ENCODE measurements at regions not wholly inside any gene's neighbourhood (a gene's known extent, or its start where the extent isn't known, plus 50 kb on each side); places are given as distances from the start of the nearest gene placed in this dataset.
"Not testable (repeated sequence)": the region's sequence is repeated elsewhere in the genome, so short reads cannot be mapped to it uniquely, and the experiment has no call there.

DNA sequence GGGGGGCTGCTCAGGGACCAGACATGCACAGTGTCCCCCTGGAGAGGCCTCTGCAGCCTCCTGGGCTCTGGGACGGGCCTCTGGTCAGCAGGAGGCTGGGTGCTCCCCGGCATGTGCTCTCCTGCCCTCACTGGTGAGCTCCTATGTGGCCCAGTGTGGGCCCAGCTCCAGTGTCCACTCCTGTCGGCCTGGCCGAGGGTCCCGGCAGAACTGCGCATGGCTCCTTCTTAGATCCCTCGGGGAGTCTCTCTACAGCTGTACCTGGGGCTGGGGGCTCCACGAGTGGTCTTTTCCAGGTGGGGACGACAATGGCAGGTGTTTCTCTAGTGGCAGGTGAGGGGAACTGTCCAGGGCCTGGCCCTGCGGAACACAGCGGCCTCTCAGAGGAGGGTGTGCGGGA lies 367.3 kb downstream of the TMEM121 start:
- not testable (repeated sequence) for FAIRE-seq

DNA sequence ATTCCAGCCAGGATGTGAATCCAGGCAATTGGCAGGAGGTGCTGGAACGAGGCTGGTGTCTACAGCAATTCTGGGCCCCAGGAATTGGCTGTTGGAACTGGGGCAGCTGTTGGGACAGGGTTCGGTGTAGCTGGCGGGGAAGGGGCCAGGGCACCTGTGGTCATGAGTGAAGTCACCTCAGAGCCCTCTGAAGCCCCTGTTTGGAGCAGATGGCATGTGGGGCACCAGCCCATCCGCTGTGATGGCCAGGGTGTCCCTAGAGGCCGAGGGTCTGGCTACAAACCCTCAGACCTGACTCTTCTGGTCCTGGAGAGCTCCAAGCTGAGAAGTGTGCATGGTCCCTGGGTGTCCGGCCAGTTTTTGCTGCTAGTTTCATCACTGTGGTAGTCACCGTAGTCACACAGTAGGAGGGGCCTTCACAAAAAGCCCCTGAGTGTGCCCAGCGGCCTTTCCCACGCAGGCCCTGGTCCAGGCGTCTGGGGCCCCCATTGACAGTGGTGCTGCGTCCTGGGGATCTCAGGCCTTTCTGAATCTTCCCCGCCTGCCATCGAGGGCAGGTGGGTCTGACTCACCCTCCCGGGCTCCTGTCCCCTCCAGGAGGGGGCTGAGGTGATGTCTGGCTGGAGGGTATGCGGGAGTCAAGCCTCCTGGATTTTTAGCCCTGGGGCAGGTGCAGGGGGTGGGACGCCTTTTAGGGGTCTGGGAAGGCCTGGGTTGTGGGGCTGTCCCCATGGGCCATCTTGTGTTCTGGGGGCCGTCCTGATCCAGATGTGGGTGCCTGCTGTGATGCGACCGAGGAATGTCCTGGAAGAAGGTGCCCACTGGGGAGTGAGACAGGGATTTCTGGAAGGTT lies 368.0 kb downstream of the TMEM121 start:
- FAIRE-seq: no peak

DNA sequence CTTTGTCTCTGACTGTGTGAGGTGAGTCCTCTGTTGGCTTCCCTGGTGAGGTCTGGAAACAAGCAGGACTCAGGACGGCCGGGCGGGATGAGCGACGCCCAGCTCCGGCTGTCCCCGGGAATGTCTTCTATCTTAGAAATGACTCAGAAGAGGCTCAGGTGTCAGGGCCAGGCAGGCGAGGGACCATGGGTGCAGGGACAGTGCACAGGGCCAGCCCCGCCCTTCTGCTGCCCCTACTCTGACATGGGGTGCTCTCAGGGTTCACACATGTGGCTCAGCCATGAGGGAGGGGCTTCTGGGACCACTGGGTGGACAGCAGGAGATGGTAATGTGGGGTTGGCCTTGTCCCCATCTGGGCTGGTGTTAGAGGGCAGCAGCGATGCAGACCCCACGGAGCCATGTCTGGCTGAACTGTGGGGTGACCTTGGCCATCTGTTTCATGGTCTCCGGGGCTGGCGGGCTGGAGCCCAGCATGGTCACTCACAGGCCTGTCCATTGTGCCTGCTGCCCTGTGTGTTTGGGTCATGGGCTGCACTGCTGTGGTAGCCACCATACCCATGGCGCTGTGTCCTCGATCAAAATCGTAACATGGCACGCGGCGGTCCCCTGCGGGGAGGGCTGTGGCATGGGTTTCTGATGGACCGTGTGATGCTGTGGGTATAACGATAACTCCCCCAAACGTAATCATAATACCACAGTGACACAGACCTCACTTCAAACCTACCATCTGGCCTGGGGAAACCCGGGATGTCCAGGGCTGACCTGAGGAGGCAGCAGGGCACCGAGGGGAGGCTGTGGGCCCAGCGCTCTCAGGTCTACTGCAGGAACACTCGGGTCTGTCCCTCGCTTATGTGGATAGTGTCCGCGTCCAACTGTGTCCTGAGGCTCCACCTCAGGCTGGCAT lies 368.8 kb downstream of the TMEM121 start:
- FAIRE-seq: no peak

DNA sequence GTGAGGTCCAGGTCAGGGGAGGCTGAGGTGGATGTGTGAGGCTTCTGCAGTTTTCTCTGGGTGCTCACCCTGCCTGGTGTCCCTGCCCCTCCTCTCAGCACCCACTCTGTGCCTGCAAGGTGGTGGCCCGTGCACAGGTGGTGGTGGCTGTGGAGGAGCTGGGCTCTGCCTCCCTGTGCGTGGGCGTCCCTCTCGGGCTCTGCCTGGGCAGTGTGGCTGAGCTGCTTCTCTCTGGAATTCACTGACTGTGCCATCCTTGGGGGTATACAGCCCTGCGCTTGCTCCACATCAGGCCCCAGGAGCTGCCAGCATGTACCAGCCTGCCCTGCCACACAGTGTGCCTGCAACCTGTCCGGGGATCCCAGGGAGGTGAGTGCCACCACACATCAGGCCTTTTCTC lies 369.8 kb downstream of the TMEM121 start:
- FAIRE-seq: not testable (repeated sequence)

DNA sequence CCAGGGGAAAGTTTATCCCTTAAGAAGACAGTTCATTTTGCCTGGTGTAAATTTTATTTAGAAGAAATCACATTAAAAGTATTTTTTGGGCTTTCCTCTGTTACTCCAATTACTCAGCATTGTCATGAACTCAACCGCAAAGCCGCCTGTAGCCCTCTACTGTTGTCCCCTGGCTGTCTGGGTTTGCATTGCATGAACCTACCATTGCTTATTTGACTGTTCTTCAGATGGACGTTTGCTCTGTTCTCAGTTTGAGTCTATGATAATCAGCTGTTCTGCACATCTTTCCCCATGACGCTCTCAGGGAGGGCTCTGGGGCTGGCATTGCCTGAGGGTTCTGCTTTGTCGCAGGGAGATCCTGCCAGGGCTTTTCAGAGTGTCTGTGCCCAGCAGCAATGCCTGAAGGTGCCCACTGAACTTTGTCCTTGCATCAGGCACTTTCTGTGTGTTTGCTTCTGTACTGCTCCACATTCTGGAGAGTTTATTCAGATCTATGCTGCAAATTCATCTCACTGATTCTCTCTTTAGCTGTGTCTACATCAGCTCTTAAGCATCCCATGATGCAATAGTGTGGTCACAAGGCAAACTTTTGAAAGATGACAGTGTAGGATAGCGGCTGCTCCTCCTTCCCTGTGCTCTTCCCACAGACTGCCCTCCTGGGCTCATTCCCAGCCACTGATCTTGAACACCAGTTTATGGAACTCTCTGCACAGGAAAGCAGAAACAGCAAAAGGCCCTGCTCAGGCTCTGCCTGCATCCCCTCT lies 370.8 kb downstream of the TMEM121 start:
- FAIRE-seq: not testable (repeated sequence)

DNA sequence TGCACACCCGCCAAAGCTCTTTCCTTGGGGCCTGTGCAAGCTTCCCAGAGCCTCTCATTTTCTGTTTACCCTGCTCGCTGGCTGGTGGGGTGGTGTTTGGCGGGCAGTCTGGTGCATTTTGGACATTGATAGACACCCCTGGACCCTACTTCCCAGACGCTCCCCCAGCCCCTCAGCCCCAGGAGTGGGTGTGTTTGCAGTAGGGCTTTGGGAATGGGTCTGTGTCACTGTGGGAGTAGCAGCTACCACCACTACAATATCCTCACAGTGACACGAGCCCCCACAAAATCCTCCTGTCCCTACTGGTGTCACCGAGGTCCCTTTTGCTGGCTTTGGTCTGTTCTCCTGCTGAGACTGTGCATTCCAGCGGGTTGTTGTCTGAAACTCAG lies 371.3 kb downstream of the TMEM121 start:
- FAIRE-seq: no peak

DNA sequence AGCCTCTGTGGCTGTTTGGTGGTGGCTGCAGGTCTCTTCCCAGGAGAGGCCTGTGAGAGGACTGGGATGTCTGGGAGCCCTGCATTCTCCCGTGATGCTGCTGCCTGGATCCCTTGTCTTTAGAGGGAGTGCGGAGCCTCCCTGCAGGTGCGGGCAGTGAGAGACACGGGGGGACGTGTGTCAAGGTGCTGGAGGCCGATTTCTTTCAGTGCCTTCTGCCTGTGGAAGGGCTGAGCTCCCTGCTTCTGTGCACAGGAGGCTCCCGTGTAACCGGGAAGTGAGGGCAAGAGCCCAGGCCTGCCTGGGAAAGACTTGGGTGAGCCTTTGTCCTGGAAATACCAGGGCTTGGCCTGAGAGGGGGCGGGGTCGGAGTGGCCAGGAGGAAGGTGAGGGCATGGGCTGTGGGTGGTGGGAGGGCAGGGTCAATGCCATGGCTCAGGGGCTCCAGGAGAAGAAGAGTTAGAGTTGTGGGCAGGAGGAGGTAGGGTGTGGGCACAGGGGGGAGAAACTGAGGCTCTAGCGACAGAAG lies 372.2 kb downstream of the TMEM121 start:
- FAIRE-seq: no peak

DNA sequence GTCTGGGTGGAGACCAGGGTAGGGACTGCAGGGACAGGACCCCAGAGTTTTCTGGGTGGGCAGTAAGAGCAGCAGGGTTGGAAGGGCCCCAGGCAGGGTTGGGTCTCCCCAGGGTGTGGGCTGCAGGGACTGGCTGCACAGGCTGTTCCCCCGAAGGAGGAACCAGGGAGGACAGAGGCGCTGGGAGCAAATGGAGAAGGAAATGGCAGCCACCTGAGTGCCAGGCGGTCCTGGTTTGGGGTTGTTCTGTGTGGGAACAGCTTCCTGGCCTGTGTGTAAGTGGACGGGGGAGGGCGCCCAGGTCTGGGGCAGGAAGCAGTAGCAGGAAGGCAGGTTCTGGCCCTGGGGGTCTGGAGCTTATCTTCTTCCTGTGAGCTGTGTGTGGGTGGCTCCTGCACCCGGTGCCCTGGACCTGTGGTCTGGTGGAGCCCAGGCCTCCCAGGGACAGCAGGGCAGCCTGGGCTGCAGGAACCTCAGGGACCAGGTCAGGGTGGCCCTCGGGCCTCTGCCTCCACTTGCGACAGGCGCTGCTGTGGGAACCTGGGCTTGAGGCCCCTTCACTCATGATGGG lies 372.8 kb downstream of the TMEM121 start:
- FAIRE-seq: no peak

DNA sequence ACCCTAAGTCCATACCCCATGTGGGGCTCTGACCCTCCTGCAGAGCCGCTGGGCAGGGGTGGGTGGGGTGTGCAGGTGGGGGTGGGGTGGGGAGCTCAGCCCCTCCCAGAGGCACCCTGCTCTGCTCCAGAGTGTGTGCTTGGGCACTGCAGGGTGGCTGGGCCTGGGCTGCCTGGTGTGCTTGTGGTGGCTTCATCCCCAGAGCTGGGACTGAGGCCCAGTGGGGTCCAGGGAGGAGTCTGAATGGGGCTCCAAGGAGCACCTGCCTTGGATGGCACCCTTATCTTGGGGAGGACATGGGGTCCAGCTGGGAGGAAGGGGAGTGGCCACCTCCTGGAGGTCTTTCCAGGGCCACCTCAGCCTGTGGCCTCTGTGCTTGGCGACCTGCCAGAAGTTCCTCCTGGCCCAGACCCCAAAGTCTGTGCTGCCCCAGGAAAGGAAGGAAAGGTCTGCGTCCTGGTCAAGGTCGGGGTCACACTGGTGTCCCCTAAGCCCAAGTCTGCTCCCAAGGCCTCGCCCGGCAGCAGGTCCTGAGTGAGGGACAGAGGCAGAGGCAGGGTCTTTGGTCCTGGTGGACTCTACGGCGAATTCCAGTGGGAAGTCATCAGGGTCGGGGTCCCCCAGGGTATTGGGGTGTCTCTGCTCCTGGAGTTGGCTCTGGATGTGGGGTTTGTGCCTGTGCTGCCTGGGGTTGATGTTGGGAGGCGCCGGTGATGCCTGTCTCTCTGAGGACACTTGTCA lies 373.4 kb downstream of the TMEM121 start:
- no peak for FAIRE-seq

DNA sequence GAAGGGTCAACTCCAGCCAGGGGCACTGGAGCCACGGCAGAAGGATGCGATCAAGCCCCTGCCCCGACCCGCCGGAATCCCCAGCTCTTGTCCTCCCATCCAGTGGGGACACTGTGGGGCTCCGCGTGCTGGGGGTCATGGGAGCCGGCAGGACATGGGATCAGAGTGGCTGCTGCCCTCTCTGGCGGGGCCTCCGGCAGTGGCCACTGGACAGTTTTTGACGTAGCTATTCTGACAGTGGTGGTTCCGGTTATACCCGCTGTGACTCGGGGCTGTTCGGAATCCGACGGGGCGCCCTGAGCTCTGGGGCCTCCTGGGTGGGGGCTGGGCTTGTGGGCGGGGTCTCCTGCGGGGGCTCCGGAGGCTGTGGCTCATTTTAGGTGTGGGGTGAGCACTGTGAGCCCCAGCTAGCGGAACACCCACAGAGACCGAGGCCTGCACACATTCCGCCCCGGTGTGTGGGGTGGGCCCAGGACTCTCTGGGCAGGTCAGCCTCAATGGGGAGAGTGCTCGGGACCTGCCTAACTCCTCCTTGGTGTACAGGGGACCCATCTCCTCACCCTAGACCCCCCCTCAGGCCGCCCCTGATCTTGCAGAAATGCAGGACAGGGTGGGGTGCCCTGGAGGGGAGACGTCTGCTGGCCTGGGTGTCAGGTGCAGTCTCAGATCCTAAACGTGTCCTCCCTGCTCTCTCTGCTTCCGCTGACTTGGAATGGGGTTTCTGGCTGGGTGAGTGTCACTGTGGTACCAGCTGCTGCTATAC lies 374.2 kb downstream of the TMEM121 start:
- no peak for FAIRE-seq

DNA sequence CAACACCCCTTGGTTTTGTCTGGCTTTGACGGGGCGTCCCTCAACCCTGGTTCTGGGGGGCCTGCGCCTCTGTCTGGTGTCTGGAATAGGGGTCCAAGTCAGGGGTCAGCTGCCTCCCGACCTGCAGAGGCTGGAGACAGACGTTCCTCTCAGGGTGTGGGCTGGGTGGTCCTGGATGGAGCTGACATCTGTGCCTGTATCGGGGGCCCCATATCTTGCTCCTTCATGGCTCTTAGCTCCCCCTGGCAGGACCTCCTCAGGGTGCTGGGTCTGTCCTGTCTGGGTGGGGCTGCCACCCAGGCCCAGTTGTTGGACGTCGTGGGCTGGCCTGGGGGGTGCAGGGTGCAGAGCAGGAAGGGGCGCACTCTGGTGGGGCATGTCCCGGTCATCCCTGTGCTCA lies 374.8 kb downstream of the TMEM121 start:
- no peak for FAIRE-seq

DNA sequence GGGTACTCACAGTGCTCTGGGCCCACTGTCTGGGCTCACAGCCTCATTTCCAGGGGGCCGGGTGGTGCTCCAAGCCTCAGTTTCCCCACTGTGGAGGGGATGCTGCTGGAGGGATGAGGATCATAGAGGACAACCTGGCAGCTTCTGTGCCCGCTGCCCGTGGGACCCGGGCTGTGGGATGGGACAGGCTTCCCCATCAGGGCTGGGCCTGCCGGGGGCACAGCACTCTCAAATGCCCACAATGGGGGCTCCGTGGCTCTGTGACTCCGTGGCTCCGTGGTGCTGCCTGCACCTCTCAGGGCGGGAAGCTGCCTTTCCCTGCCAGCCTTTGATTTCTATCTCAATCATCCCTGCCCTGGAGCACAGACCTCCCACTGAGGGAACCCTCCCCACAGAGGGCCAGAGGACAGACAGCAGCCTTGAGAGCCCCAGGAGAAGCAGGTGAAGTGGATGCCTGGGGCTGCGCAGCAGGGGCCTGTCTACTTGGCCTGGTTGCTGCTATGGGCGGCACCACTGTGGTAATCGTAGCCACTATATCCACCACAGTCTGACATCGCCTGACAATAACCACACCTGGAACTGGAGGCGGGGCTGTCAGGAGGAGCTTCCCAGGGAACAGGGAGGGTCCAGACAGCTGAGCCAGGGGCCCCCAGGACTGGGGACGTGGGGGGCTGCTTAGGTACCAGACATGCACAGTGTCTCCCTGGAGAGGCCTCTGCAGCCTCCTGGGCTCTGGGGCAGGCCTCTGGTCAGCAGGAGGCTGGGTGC lies 375.9 kb downstream of the TMEM121 start:
- no peak for FAIRE-seq

DNA sequence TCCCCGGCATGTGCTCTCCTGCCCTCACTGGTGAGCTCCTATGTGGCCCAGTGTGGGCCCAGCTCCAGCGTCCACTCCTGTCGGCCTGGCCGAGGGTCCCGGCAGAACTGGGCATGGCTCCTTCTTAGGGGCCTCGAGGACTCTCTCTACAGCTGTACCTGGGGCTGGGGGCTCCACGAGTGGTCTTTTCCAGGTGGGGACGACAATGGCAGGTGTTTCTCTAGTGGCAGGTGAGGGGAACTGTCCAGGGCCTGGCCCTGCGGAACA lies 376.4 kb downstream of the TMEM121 start:
- not testable (repeated sequence) for FAIRE-seq

DNA sequence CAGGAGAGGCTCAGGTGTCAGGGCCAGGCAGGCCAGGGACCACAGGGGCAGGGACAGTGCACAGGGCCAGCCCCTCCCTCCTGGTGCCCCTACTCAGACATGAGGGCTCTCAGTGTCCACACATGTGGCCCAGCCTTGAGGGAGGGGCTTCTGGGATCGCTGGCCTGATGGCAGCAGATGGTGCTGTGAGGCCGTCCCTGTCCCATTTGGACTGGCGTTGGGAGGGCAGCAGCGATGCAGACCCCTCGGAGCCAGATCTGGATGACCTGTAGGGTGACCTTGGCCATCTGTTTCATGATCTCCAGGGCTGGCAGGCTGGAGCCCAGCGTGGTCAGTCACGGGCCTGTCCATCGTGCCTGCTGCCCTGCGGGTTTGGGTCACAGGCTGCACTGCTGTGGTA lies 377.6 kb downstream of the TMEM121 start:
- no peak for FAIRE-seq

DNA sequence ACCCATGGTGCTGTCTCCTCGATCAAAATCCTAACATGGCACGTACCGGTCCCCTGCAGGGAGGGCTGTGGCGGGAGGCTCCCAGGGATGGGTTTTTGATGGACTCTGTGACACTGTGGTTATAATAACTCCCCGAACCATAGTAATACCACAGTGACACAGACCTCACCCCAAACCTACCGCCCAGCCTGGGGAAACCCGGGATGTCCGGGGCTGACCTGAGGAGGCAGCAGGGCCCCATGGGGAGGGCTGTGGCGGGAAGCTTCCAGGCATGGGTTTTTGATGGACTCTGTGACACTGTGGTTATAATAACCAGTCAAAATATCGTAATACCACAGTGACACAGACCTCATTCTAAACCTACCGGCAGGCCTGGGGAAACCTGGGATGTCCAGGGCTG lies 378.0 kb downstream of the TMEM121 start:
- FAIRE-seq: no peak

DNA sequence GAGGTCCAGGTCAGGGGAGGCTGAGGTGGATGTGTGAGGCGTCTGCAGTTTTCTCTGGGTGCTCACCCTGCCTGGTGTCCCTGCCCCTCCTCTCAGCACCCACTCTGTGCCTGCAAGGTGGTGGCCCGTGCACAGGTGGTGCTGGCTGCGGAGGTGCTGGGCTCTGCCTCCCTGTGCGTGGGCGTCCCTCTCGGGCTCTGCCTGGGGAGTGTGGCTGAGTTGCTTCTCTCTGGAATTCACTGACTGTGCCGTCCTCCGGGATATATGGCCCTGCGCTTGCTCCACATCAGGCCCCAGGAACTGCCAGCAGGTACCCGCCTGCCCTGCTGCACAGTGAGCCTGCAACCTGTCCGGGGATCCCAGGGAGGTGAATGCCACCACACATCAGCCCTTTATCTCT lies 379.1 kb downstream of the TMEM121 start:
- no peak for FAIRE-seq

DNA sequence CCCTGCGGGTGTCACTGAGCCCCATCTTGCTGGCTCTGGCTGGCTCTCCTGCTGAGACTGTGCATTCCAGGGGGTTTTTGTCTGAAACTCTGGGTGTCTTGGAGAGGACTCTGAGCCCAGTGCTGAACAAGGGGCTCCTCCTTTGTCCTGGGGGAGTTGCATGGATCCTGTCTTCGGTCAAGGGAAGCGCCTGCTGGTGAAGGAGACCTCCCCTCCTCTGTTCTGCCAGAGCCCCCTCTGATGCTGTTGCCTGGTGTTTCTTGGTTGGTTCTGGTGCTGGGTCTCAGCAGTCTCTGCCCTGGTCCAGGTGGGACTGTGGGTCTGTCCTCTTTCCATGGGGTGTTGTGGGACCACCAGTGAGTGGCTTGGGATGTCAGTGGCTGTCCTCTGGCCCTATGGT lies 380.9 kb downstream of the TMEM121 start:
- FAIRE-seq: no peak

DNA sequence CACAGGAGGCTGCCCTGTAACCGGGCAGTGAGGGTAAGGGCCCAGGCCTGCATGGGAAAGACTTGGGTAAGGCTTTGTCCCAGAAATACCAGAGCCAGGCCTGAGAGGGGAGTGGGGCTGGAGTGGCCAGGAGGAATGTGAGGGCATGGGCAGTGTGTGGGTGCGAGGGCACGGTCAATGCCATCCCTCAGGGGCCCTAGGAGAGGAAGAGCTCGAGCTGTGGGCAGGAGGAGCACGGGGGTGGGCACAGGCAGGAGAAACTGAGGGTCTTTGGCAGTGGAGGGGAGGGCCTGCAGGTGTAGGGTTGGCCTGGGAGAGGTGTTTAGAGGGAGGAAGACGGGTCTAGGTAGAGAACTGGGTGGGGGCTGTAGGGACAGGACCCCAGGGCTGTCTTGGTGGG lies 381.6 kb downstream of the TMEM121 start:
- FAIRE-seq: no peak

DNA sequence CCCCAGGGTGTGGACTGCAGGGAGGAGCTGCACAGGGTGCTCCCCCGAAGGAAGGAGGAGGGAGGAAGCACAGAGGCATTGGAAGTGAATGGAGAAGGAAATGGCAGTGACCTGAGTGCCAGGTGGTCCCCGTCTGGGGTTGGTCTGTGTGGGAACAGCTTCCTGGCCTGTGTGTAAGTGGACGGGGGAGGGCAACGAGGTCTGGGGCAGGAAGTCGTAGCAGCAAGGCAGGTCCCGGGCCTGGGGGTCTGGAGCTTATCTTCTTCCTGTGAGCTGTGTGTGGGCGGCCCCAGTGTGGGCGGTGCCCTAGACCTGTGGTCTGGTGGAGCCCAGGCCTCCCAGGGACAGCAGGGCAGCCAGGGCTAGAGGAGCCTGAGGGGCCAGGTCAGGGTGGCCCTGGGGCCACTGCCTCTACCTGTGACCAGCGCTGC lies 382.1 kb downstream of the TMEM121 start:
- FAIRE-seq: no peak
